SU-DHL-6 (cell line): ENCODE measurements at regions not wholly inside any gene's neighbourhood (a gene's known extent, or its start where the extent isn't known, plus 50 kb on each side); places are given as distances from the start of the nearest gene placed in this dataset.
"Not testable (repeated sequence)": the region's sequence is repeated elsewhere in the genome, so short reads cannot be mapped to it uniquely, and the experiment has no call there.

Source experiments
- H2AFZ ChIP-seq: fragments of 200-600 bp; sonication (generic); 2 replicates; pipeline ENCODE4 v1.6.1; 2014; ENCODE audit warnings: low read depth, mild to moderate bottlenecking, moderate library complexity, mixed read lengths, antibody characterized with exemption, low read length; ENCODE audit not compliant: severe bottlenecking
- H3F3A ChIP-seq: fragments of 200-600 bp; shearing (Covaris generic); 2 replicates; pipeline ENCODE4 v1.6.0; 2016; ENCODE audit warnings: antibody characterized with exemption, mild to moderate bottlenecking; ENCODE audit not compliant: insufficient read depth
- H3K27ac ChIP-seq: fragments of 200-600 bp; sonication (generic); 2 replicates; pipeline ENCODE4 v1.5.1; 2016; ENCODE audit warnings: low read depth, mild to moderate bottlenecking, low read length, moderate library complexity, mixed read lengths
- H3K27me3 ChIP-seq: fragments of 200-600 bp; sonication (generic), shearing (Covaris generic); 2 replicates; pipeline ENCODE4 v1.6.0; 2014; ENCODE audit warnings: mild to moderate bottlenecking, low read length
- H3K36me3 ChIP-seq: fragments of 200-600 bp; sonication (generic); 2 replicates; pipeline ENCODE4 v1.6.1; 2014; ENCODE audit warnings: mild to moderate bottlenecking, low read length, mixed read lengths
- H3K4me2 ChIP-seq: fragments of 300-600, 200-600 bp; shearing (Covaris generic), sonication (generic); 2 replicates; pipeline ENCODE4 v1.6.0; 2014; ENCODE audit warnings: low read length, low read depth, mild to moderate bottlenecking; ENCODE audit not compliant: poor library complexity, severe bottlenecking
- H3K4me3 ChIP-seq: fragments of 200-600 bp; sonication (generic); 2 replicates; pipeline ENCODE4 v1.5.1; 2014; ENCODE audit warnings: antibody characterized with exemption, low read length, mild to moderate bottlenecking, mixed read lengths; ENCODE audit not compliant: insufficient read depth, poor library complexity, severe bottlenecking
- H3K79me2 ChIP-seq: fragments of 200-600 bp; sonication (generic); 2 replicates; pipeline ENCODE4 v1.6.1; 2014; ENCODE audit warnings: mild to moderate bottlenecking, low read length, moderate library complexity; ENCODE audit not compliant: insufficient read depth
- H3K9ac ChIP-seq: fragments of 200-600 bp; sonication (generic); 2 replicates; pipeline ENCODE4 v1.7.0; 2014; ENCODE audit warnings: mild to moderate bottlenecking, low read length
- H3K9me2 ChIP-seq: fragments of 200-600 bp; sonication (generic); replicated peaks from 2 replicates; pipeline ENCODE4 v1.6.1; 2014; ENCODE audit warnings: low read length; ENCODE audit not compliant: insufficient read depth
- H3K9me3 ChIP-seq: fragments of 200-600 bp; sonication (generic); 2 replicates; pipeline ENCODE4 v1.6.1; 2014; ENCODE audit warnings: low read length, mixed read lengths; ENCODE audit not compliant: insufficient read depth
- H4K20me1 ChIP-seq: fragments of 200-600 bp; sonication (generic); 2 replicates; pipeline ENCODE4 v1.6.1; 2014; ENCODE audit warnings: low read depth, mild to moderate bottlenecking, antibody characterized with exemption, low read length, moderate library complexity, mixed read lengths
- EZH2phosphoT487 ChIP-seq: fragments of 200-600 bp; sonication (generic), shearing (Covaris generic); conservative IDR thresholded peaks from 2 replicates; pipeline ENCODE4 v1.6.1; 2018; ENCODE audit warnings: mild to moderate bottlenecking, antibody characterized with exemption, low read length, moderate library complexity, mixed read lengths
- TF ChIP-seq, protein P1 (sequence below): fragments of 200-600 bp; sonication (generic); IDR thresholded peaks from one replicate; pipeline ENCODE4 v1.5.1; 2017; ENCODE audit warnings: antibody characterized with exemption, mild to moderate bottlenecking, low read length, moderate library complexity; ENCODE audit not compliant: insufficient read depth, poor library complexity, severe bottlenecking

DNA sequence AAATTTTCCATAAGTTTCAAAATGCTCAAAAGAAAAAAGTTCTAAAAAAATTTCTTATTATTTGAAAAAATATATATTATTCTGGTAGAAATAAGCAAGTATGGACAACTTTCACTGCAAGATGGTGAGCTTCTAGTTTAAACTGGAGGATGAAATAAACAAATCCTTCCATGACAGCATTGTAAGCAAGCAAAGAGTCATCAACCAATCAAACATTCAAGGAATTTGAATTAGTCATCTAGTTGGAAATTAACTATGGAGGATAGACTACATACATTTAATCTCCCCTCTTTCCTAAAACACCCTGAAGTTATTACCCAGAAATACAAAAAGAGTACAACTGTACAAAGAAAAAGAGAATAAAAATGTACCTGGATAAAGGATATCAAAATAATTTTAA, 51.0 kb upstream of the IRX5 start:
- Histone ChIP-seq H4K20me1 (no peaks in the 10 kb centered on the region), H2AFZ (no peak overlapping the region), H3K27me3 (no peaks in the 10 kb centered on the region), H3K9me2 (no peaks in the 10 kb centered on the region), H3K9ac (no peak overlapping the region), H3K4me3 (no peak overlapping the region), H3F3A (no peaks in the 10 kb centered on the region), H3K4me2 (no peak overlapping the region), H3K79me2 (no peaks in the 10 kb centered on the region), H3K27ac (no peak overlapping the region), H3K36me3 (no peaks in the 10 kb centered on the region), H3K9me3 (no peaks in the 10 kb centered on the region)
- TF ChIP-seq, protein P1, sequence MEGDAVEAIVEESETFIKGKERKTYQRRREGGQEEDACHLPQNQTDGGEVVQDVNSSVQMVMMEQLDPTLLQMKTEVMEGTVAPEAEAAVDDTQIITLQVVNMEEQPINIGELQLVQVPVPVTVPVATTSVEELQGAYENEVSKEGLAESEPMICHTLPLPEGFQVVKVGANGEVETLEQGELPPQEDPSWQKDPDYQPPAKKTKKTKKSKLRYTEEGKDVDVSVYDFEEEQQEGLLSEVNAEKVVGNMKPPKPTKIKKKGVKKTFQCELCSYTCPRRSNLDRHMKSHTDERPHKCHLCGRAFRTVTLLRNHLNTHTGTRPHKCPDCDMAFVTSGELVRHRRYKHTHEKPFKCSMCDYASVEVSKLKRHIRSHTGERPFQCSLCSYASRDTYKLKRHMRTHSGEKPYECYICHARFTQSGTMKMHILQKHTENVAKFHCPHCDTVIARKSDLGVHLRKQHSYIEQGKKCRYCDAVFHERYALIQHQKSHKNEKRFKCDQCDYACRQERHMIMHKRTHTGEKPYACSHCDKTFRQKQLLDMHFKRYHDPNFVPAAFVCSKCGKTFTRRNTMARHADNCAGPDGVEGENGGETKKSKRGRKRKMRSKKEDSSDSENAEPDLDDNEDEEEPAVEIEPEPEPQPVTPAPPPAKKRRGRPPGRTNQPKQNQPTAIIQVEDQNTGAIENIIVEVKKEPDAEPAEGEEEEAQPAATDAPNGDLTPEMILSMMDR, result no peak
- no peak for TF ChIP-seq EZH2phosphoT487

- Histone ChIP-seq H2AFZ (no peak overlapping the region), H4K20me1 (no peaks in the 10 kb centered on the region), H3K4me2 (no peak overlapping the region), H3K4me3 (no peak overlapping the region), H3K27ac (no peak overlapping the region), H3K27me3 (no peaks in the 10 kb centered on the region), H3F3A (no peaks in the 10 kb centered on the region), H3K36me3 (no peaks in the 10 kb centered on the region), H3K9me2 (no peaks in the 10 kb centered on the region), H3K9me3 (no peaks in the 10 kb centered on the region), H3K9ac (no peak overlapping the region), H3K79me2 (no peaks in the 10 kb centered on the region)
- no peak for TF ChIP-seq EZH2phosphoT487
- TF ChIP-seq, protein P1, result no peak
Measured at GRCh38 chr16:54878301-54878700, 52.4 kb upstream of the IRX5 start.

- Histone ChIP-seq H3K9ac (no peak overlapping the region), H3K36me3 (no peaks in the 10 kb centered on the region), H3K9me3 (no peaks in the 10 kb centered on the region), H2AFZ (no peak overlapping the region), H3K27ac (no peak overlapping the region), H3K79me2 (no peaks in the 10 kb centered on the region), H3K9me2 (no peaks in the 10 kb centered on the region), H3K4me3 (no peak overlapping the region), H3K4me2 (no peak overlapping the region), H4K20me1 (no peaks in the 10 kb centered on the region), H3F3A (no peaks in the 10 kb centered on the region), H3K27me3 (no peaks in the 10 kb centered on the region)
- no peak for TF ChIP-seq EZH2phosphoT487
Measured at GRCh38 chr16:54875443-54875842, 55.2 kb upstream of the IRX5 start.

GRCh38 chr16:54873716-54874373, 56.8 kb upstream of the IRX5 start:
- H3K9me3 ChIP-seq, H3K27me3 ChIP-seq, H3K4me2 ChIP-seq: not testable (repeated sequence)

More at GRCh38 chr16:54873716-54874373, 56.8 kb upstream of the IRX5 start:
- not testable (repeated sequence) for H3K9ac ChIP-seq, H3F3A ChIP-seq, H3K36me3 ChIP-seq, H3K4me3 ChIP-seq, H3K9me2 ChIP-seq, H3K79me2 ChIP-seq, H3K27ac ChIP-seq, H2AFZ ChIP-seq, H4K20me1 ChIP-seq
